GM12892 (cell line): ENCODE measurements at regions not wholly inside any gene's neighbourhood (a gene's known extent, or its start where the extent isn't known, plus 50 kb on each side); places are given as distances from the start of the nearest gene placed in this dataset.

ENCODE experiments used
- POLR2A ChIP-seq: IDR thresholded peaks from 2 replicates; pipeline ENCODE4 v1.6.1; 2011; ENCODE audit warnings: low read depth, low read length, control low read depth
- TAF1 ChIP-seq: IDR thresholded peaks from 2 replicates; pipeline ENCODE4 v1.6.1; 2011; ENCODE audit warnings: low read depth, mild to moderate bottlenecking, control low read depth, low read length, borderline replicate concordance

DNA sequence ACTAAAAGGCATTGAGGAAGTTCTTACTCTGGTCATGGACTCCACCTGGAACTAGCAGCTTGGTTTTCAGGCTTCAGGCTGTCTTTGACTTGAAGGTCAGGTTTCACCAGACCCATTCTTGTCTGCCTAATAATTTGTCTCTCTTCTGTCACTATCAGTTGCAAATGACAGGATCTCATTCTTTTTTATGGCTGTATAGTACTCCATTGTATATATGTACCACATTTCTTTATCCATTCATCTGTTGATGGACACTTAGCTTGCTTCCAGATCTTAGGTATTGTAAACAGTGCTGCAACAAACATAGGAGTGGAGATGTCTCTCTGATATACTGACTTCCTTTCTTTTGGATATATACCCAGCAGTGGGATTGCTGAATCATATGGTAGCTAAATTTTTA lies 73.1 kb upstream of the SYNCRIP start:
- TF ChIP-seq POLR2A (no peak), TAF1 (no peak)
